ENCODE measurements at regions not wholly inside any gene's neighbourhood (a gene's known extent, or its start where the extent isn't known, plus 50 kb on each side); places are given as distances from the start of the nearest gene placed in this dataset.

- 52% methylated on average over 2 of the region's 2 CpGs for WGBS
- Histone ChIP-seq H3K27me3 (no peaks in the 10 kb centered on the region), H3K4me1 (no peaks in the 10 kb centered on the region), H3K9me3 (no peaks in the 10 kb centered on the region), H3K36me3 (no peaks in the 10 kb centered on the region), H3K27ac (no peak overlapping the region), H3K4me3 (no peak overlapping the region)
- TF ChIP-seq, protein P1, sequence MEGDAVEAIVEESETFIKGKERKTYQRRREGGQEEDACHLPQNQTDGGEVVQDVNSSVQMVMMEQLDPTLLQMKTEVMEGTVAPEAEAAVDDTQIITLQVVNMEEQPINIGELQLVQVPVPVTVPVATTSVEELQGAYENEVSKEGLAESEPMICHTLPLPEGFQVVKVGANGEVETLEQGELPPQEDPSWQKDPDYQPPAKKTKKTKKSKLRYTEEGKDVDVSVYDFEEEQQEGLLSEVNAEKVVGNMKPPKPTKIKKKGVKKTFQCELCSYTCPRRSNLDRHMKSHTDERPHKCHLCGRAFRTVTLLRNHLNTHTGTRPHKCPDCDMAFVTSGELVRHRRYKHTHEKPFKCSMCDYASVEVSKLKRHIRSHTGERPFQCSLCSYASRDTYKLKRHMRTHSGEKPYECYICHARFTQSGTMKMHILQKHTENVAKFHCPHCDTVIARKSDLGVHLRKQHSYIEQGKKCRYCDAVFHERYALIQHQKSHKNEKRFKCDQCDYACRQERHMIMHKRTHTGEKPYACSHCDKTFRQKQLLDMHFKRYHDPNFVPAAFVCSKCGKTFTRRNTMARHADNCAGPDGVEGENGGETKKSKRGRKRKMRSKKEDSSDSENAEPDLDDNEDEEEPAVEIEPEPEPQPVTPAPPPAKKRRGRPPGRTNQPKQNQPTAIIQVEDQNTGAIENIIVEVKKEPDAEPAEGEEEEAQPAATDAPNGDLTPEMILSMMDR (IDR thresholded peaks at IDR 0.05) = no peak
- no peak for TF ChIP-seq POLR2A (IDR thresholded peaks at IDR 0.05)
- TF ChIP-seq POLR2AphosphoS5 (IDR thresholded peaks at IDR 0.05) = no peak
- no peak for TF ChIP-seq EP300 (IDR thresholded peaks at IDR 0.05)
- no peak for DNase-seq (ENCODE audit: low spot score in 2 of 2)
These were observed 135.0 kb upstream of the OTX2 start for GRCh38 chr14:56945291-56945690.

DNA sequence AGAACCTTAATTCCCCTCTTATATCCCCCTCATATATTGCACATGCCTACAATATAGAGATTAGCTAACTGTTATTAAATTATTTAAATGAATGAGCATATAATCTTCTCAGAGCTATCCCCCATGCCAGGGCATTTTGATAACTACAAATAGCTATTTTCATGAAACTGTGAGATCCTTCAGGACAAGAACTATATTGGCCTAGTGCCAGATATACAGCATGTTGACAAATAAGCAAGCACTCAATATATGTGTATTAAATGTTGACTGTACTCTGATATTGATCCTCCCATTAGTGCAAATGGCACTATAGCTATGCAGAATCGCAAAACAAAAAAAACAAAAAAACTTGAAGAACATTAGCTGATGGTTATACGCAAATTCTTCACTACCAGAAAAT lies 134.1 kb upstream of the OTX2 start:
- Histone ChIP-seq H3K4me3 (no peak overlapping the region), H3K4me1 (no peaks in the 10 kb centered on the region), H3K9me3 (no peaks in the 10 kb centered on the region), H3K27ac (no peak overlapping the region), H3K27me3 (no peaks in the 10 kb centered on the region), H3K36me3 (no peaks in the 10 kb centered on the region)
- TF ChIP-seq EP300 (IDR thresholded peaks at IDR 0.05) = no peak
- TF ChIP-seq, protein P1 (IDR thresholded peaks at IDR 0.05) = no peak
- TF ChIP-seq POLR2A (IDR thresholded peaks at IDR 0.05) = no peak
- 90% methylated on average over 2 of the region's 2 CpGs for WGBS
- DNase-seq (ENCODE audit: low spot score in 2 of 2) = no peak

GRCh38 chr14:56933446-56933845 lies 123.2 kb upstream of the OTX2 start:
- Histone ChIP-seq H3K4me3 (no peak overlapping the region), H3K9me3 (no peaks in the 10 kb centered on the region), H3K4me1 (no peaks in the 10 kb centered on the region), H3K27ac (no peak overlapping the region), H3K27me3 (no peaks in the 10 kb centered on the region), H3K36me3 (no peaks in the 10 kb centered on the region)
- DNase-seq (ENCODE audit: low spot score in 2 of 2) = no peak
- TF ChIP-seq, protein P1 (IDR thresholded peaks at IDR 0.05) = no peak
- TF ChIP-seq POLR2AphosphoS5 (IDR thresholded peaks at IDR 0.05) (no peak), EP300 (IDR thresholded peaks at IDR 0.05) (no peak), POLR2A (IDR thresholded peaks at IDR 0.05) (no peak)

DNA sequence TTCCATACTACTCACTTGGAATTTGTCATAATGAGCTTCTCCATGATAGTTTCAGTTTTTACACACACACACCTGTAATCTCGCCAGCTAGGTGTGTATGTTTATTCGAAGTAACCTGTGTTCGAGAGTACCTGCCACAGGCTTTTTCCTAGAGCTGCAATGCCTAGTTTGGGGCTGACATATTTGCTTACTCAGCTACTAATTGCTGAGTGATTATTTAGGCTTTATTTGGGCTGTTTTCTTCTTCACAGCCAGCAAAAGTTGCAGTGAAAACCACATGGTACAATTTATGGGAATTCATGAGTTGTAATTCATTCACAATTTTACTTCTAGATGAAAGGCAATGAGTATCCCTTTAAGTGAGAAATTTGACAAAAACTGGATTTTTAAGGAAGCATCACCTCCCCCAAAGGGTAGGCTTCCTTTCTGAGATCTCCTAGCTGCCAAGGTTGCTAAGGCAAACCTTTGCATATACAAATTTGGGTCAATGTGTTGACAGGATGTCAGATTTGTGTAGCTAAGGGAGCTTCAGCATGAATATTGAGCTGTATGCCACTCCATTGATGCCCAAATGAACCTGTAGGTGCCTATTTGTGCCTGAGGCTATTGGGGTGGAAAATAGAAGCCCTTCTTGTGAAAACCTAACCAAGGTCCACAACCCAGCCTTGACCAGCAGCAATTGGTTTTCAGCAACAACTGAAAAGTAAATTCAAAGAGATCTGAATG lies 108.7 kb upstream of the OTX2 start:
- Histone ChIP-seq H3K4me3 (no peak overlapping the region), H3K4me1 (no peaks in the 10 kb centered on the region), H3K27me3 (no peaks in the 10 kb centered on the region), H3K27ac (no peak overlapping the region), H3K9me3 (peaks cover 4% of the 10 kb centered on the region), H3K36me3 (no peaks in the 10 kb centered on the region)
- DNase-seq (ENCODE audit: low spot score in 2 of 2) = no peak
- WGBS = 29% methylated on average over 3 of the region's 3 CpGs
- TF ChIP-seq EP300 (IDR thresholded peaks at IDR 0.05) (no peak), POLR2A (IDR thresholded peaks at IDR 0.05) (no peak), POLR2AphosphoS5 (IDR thresholded peaks at IDR 0.05) (no peak)
- TF ChIP-seq, protein P1 (IDR thresholded peaks at IDR 0.05) = no peak

GRCh38 chr14:56905282-56905681 lies 95.0 kb upstream of the OTX2 start:
- H3K36me3 ChIP-seq = no peaks in the 10 kb centered on the region
- H3K9me3 ChIP-seq = no peaks in the 10 kb centered on the region
- WGBS = 29% methylated on average over 5 of the region's 5 CpGs
- no peak overlapping the region for H3K27ac ChIP-seq
- no peaks in the 10 kb centered on the region for H3K27me3 ChIP-seq
- no peaks in the 10 kb centered on the region for H3K4me1 ChIP-seq
- TF ChIP-seq, protein P1 (IDR thresholded peaks at IDR 0.05) = no peak
- TF ChIP-seq EP300 (IDR thresholded peaks at IDR 0.05) = no peak
- no peak for TF ChIP-seq POLR2A (IDR thresholded peaks at IDR 0.05)
- no peak for TF ChIP-seq POLR2AphosphoS5 (IDR thresholded peaks at IDR 0.05)
- DNase-seq (ENCODE audit: low spot score in 2 of 2) = no peak
- no peak overlapping the region for H3K4me3 ChIP-seq

All from suprapubic skin (tissue), 4 donors.